Keratinocyte (primary cell): ENCODE measurements at regions not wholly inside any gene's neighbourhood (a gene's known extent, or its start where the extent isn't known, plus 50 kb on each side); places are given as distances from the start of the nearest gene placed in this dataset.

ENCODE experiments used
- DNase-seq: peaks from one replicate; pipeline ENCODE4 v3.0.0-alpha.2; 2011; ENCODE audit warnings: low read depth, missing footprints, low spot score
- FAIRE-seq: peaks from 2 replicates; lab custom pipeline; 2011; peaks lifted over from hg19 to GRCh38; lab: Jason Lieb, UNC
- H2AFZ ChIP-seq: 2 replicates; pipeline ENCODE4 v1.6.0; 2012; ENCODE audit warnings: low read length, control low read depth, inconsistent platforms; ENCODE audit not compliant: control insufficient read depth
- H3K27ac ChIP-seq: 2 replicates; pipeline ENCODE4 v1.5.1; 2011; ENCODE audit warnings: low read length; ENCODE audit not compliant: control insufficient read depth, insufficient read depth
- H3K27me3 ChIP-seq: 3 replicates; pipeline ENCODE4 v1.6.0; 2011; ENCODE audit warnings: low read length; ENCODE audit not compliant: control insufficient read depth, insufficient read depth; ENCODE audit errors: extremely low read depth
- H3K36me3 ChIP-seq, 2 experiments: 2 replicates in 1 of 2; 3 replicates in 1 of 2; pipeline ENCODE4 v1.5.1; 2011; ENCODE audit warnings: low read length in 2 of 2, mild to moderate bottlenecking in 1 of 2; ENCODE audit not compliant: control insufficient read depth in 2 of 2, insufficient read depth in 2 of 2; ENCODE audit errors: extremely low read depth in 1 of 2
- H3K4me1 ChIP-seq: 3 replicates; pipeline ENCODE4 v1.5.1; 2011; ENCODE audit warnings: low read length; ENCODE audit not compliant: control insufficient read depth, insufficient read depth; ENCODE audit errors: extremely low read depth
- H3K4me2 ChIP-seq: 3 replicates; pipeline ENCODE4 v1.6.0; 2011; ENCODE audit warnings: low read depth, low read length; ENCODE audit not compliant: control insufficient read depth, insufficient read depth; ENCODE audit errors: extremely low read depth
- H3K4me3 ChIP-seq, 3 experiments: fragments of 200-600 bp in 1 of 3; sonication (generic) in 1 of 3; 2 replicates in 2 of 3; 3 replicates in 1 of 3; pipeline ENCODE4 v1.5.1; 2011 to 2016; ENCODE audit warnings: low read length in 3 of 3, mild to moderate bottlenecking in 3 of 3, control low read depth in 2 of 3, inconsistent platforms in 1 of 3, low read depth in 1 of 3, mixed read lengths in 1 of 3, mixed run types in 1 of 3, moderate library complexity in 1 of 3; ENCODE audit not compliant: control insufficient read depth in 2 of 3, insufficient read depth in 2 of 3; ENCODE audit errors: extremely low read depth in 1 of 3
- H3K79me2 ChIP-seq: 2 replicates; pipeline ENCODE4 v1.6.0; 2012; ENCODE audit warnings: low read length; ENCODE audit not compliant: control insufficient read depth, insufficient read depth
- H3K9ac ChIP-seq: 3 replicates; pipeline ENCODE4 v1.6.0; 2011; ENCODE audit warnings: low read length; ENCODE audit not compliant: control insufficient read depth, insufficient read depth; ENCODE audit errors: extremely low read depth
- H3K9me1 ChIP-seq: 3 replicates; pipeline ENCODE4 v1.6.0; 2011; ENCODE audit warnings: low read length; ENCODE audit not compliant: control insufficient read depth, insufficient read depth; ENCODE audit errors: extremely low read depth
- H3K9me3 ChIP-seq: 2 replicates; pipeline ENCODE4 v1.5.1; 2012; ENCODE audit warnings: low read depth, low read length; ENCODE audit not compliant: control insufficient read depth
- H4K20me1 ChIP-seq: 3 replicates; pipeline ENCODE4 v1.6.0; 2011; ENCODE audit warnings: low read length; ENCODE audit not compliant: control insufficient read depth, insufficient read depth; ENCODE audit errors: extremely low read depth
- EZH2 ChIP-seq: IDR thresholded peaks from one replicate; pipeline ENCODE4 v1.6.1; 2012; ENCODE audit warnings: inconsistent platforms, mild to moderate bottlenecking, low read length, moderate library complexity
- dilution Hi-C: fragments of 300-500 bp; cut with MboI; formaldehyde crosslinking; loops from one replicate; pipeline ENCODE4 v1.7.0; 2020; ENCODE audit warnings: low sequenced_read_pairs; ENCODE audit not compliant: extremely low pct_ligation_motif_present
- TF ChIP-seq, protein P1 (sequence below), 3 experiments: IDR thresholded peaks in 1 of 3; conservative IDR thresholded peaks in 1 of 3; optimal IDR thresholded peaks in 1 of 3; 2 replicates in 2 of 3; 3 replicates in 1 of 3; pipeline versions ENCODE3 to v1.5.1; 2011; ENCODE audit warnings: low read length in 3 of 3, mild to moderate bottlenecking in 3 of 3, moderate library complexity in 2 of 3, control low read depth in 1 of 3, inconsistent platforms in 1 of 3; ENCODE audit not compliant: insufficient read depth in 2 of 3; ENCODE audit errors: extremely low read depth in 1 of 3

DNA sequence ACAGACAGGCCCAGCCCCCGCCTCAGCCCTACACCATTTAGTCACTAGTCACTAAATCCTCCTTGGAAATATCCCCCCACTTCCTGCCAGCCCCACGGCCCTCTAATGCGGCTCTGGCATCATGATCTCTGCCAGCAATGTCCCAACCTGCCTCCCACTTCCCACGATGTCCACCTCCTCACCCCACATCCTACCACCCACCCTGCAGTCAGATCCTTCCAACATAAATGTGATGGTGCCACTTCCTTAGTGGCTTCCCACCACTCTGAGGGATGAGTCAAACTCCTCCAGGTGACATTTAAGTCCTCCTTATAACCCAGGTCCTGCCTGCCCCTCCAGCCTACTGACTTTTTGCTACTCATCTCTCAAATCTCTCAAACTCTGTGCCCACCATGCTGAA is 167.5 kb downstream of the SHQ1 start:
- H3K4me3 ChIP-seq = no peak overlapping the region
- no peaks in the 10 kb centered on the region for H4K20me1 ChIP-seq
- H3K4me1 ChIP-seq = peaks cover 10% of the 10 kb centered on the region
- no peaks in the 10 kb centered on the region for H3K9me1 ChIP-seq
- DNase-seq (no peak), FAIRE-seq (no peak)
- no peak overlapping the region for H3K4me2 ChIP-seq
- no peaks in the 10 kb centered on the region for H3K9me3 ChIP-seq
- H2AFZ ChIP-seq = no peak overlapping the region
- no peaks in the 10 kb centered on the region for H3K79me2 ChIP-seq
- no peak overlapping the region for H3K9ac ChIP-seq
- no peaks in the 10 kb centered on the region for H3K36me3 ChIP-seq
- dilution Hi-C loops = no loop called here
- no peak overlapping the region for H3K27ac ChIP-seq
- TF ChIP-seq, protein P1, sequence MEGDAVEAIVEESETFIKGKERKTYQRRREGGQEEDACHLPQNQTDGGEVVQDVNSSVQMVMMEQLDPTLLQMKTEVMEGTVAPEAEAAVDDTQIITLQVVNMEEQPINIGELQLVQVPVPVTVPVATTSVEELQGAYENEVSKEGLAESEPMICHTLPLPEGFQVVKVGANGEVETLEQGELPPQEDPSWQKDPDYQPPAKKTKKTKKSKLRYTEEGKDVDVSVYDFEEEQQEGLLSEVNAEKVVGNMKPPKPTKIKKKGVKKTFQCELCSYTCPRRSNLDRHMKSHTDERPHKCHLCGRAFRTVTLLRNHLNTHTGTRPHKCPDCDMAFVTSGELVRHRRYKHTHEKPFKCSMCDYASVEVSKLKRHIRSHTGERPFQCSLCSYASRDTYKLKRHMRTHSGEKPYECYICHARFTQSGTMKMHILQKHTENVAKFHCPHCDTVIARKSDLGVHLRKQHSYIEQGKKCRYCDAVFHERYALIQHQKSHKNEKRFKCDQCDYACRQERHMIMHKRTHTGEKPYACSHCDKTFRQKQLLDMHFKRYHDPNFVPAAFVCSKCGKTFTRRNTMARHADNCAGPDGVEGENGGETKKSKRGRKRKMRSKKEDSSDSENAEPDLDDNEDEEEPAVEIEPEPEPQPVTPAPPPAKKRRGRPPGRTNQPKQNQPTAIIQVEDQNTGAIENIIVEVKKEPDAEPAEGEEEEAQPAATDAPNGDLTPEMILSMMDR (optimal IDR thresholded peaks at IDR 0.05 in 1 of 3, IDR thresholded peaks at IDR 0.05 in 1 of 3, conservative IDR thresholded peaks at IDR 0.05 in 1 of 3; ENCODE audit: extremely low read depth in 1 of 3, insufficient read depth in 2 of 3, low read length in 3 of 3) = no peak
- no peak for TF ChIP-seq EZH2
- H3K27me3 ChIP-seq = peaks cover 9% of the 10 kb centered on the region

DNA sequence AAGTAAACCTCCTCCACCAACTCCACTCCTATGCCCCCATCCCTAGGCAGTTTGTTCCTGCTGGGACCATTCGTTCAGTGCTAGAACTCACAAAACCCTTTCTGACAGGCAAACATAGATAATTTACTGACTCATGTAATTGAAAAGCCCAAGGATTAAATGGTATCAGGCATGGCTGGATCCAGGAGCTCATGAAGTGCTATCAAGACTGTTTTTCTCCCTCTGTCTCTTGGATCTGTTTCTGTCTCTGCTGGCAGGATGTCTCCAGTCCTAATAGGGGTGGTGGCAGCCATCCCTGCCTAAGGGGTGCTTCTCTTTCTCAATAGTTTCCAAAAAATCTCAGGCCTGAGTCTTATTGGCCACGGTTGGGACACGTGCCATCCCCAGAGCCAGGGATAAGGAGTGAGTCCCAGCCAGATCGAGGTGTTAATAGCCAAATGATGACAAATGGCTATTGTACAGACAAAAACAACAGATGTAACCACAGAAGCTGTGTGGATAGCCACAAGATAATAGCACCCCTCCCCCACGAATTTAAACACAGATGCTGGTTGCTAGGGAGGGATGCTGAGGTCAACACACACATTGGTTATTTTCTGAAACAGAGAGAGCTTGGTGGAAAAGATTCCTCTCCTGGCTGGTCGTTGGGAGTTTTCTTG is 168.6 kb downstream of the SHQ1 start:
- Histone ChIP-seq H3K27ac (no peak overlapping the region), H3K9me1 (no peaks in the 10 kb centered on the region), H3K4me2 (no peak overlapping the region), H3K27me3 (peaks cover 9% of the 10 kb centered on the region), H2AFZ (no peak overlapping the region), H4K20me1 (no peaks in the 10 kb centered on the region), H3K4me1 (peaks cover 10% of the 10 kb centered on the region), H3K9ac (no peak overlapping the region), H3K4me3 (no peak overlapping the region), H3K36me3 (no peaks in the 10 kb centered on the region), H3K79me2 (no peaks in the 10 kb centered on the region), H3K9me3 (no peaks in the 10 kb centered on the region)
- dilution Hi-C loops = no loop called here
- DNase-seq (no peak), FAIRE-seq (no peak)
- TF ChIP-seq, protein P1 (optimal IDR thresholded peaks at IDR 0.05 in 1 of 3, IDR thresholded peaks at IDR 0.05 in 1 of 3, conservative IDR thresholded peaks at IDR 0.05 in 1 of 3; ENCODE audit: extremely low read depth in 1 of 3, insufficient read depth in 2 of 3, low read length in 3 of 3) = no peak
- no peak for TF ChIP-seq EZH2
